ENCODE measurements at regions not wholly inside any gene's neighbourhood (a gene's known extent, or its start where the extent isn't known, plus 50 kb on each side); places are given as distances from the start of the nearest gene placed in this dataset.

- TSS peak; percentile 45 for BruUV-seq (replicated peaks)
- ChIA-PET POLR2A (ENCODE audit: unreplicated experiment) (interaction anchor here (0.5 to 0.7 kb wide), 2 partner anchors 45 to 1123 kb away, joined by 3 to 21 read pairs; no protein-coding TSS in a partner anchor), CTCF (interaction anchor here (0.6 to 1.0 kb wide), 8 partner anchors 51 to 184 kb away, joined by 3 to 13 read pairs (median 3); no protein-coding TSS in a partner anchor)
- Histone ChIP-seq H2AFZ (ENCODE audit: low read length) (no peak overlapping the region), H3K36me3 (ENCODE audit: low read depth, low read length) (no peaks in the 10 kb centered on the region; the same call in 1 of the 2 replicates), H3K9me2 (replicated peaks; ENCODE audit: low read length) (no peaks in the 10 kb centered on the region), H3K27me3 (ENCODE audit: low read length) (no peaks in the 10 kb centered on the region), H3K27ac (ENCODE audit: low read length) (peak overlapping the region; percentile 93), H3K9me3 (ENCODE audit: low read length) (no peaks in the 10 kb centered on the region), H3K4me2 (ENCODE audit: low read length) (peak overlapping the region; percentile 80), H3K4me1 (ENCODE audit: insufficient read depth, low read length) (peaks cover 51% of the 10 kb centered on the region), H3F3A (ENCODE audit: low read length, unreplicated experiment) (peaks cover 22% of the 10 kb centered on the region), H3K4me3 (ENCODE audit: low read length) (peak overlapping the region; percentile 58), H3K79me2 (ENCODE audit: low read length) (no peaks in the 10 kb centered on the region), H4K20me1 (ENCODE audit: low read length) (no peaks in the 10 kb centered on the region), H3K9ac (ENCODE audit: low read length) (peak overlapping the region; percentile 78)
- DNase-seq (peak; percentile 99), ATAC-seq (peak; percentile 80)
- TF ChIP-seq EZH2phosphoT487 (IDR thresholded peaks at IDR 0.05; ENCODE audit: borderline replicate concordance, low read length) (no peak), EZH2 (IDR thresholded peaks at IDR 0.05; ENCODE audit: low read length, unreplicated experiment) (no peak), CTCF (conservative IDR thresholded peaks at IDR 0.05; ENCODE audit: low read depth, low read length) (no peak; the same call in 1 of the 2 replicates)
- intact Hi-C loops (cut with micrococcal nuclease): loop anchor here (1.0 to 10.0 kb wide), 6 partner anchors 13 to 648 kb away; no protein-coding TSS in a partner anchor
Observed at GRCh38 chr10:60466267-60467201, 76.9 kb upstream of the ANK3 start.

GRCh38 chr10:60465801-60466200 lies 76.1 kb upstream of the ANK3 start:
- peaks cover 22% of the 10 kb centered on the region for H3F3A ChIP-seq (ENCODE audit: low read length, unreplicated experiment)
- peak overlapping the region; percentile 93 for H3K27ac ChIP-seq (ENCODE audit: low read length)
- no TSS peak for BruUV-seq (replicated peaks)
- H3K4me2 ChIP-seq (ENCODE audit: low read length): peak overlapping the region; percentile 80
- no peak overlapping the region for H2AFZ ChIP-seq (ENCODE audit: low read length)
- 0 out of 2 replicates have a peak overlapping the region, but pooled peaks have one; percentile 9 for H3K4me3 ChIP-seq (ENCODE audit: low read length)
- H3K4me1 ChIP-seq (ENCODE audit: insufficient read depth, low read length): peaks cover 51% of the 10 kb centered on the region
- H3K79me2 ChIP-seq (ENCODE audit: low read length): no peaks in the 10 kb centered on the region
- peak overlapping the region; percentile 55 for H3K9ac ChIP-seq (ENCODE audit: low read length)
- H3K9me3 ChIP-seq (ENCODE audit: low read length): no peaks in the 10 kb centered on the region
- no peaks in the 10 kb centered on the region for H3K9me2 ChIP-seq (replicated peaks; ENCODE audit: low read length)
- H4K20me1 ChIP-seq (ENCODE audit: low read length): no peaks in the 10 kb centered on the region
- CTCF ChIA-PET: interaction anchor here (0.6 to 1.0 kb wide), 5 partner anchors 93 to 184 kb away, joined by 3 to 13 read pairs (median 3); no protein-coding TSS in a partner anchor
- TF ChIP-seq EZH2 (IDR thresholded peaks at IDR 0.05; ENCODE audit: low read length, unreplicated experiment) (no peak), EZH2phosphoT487 (IDR thresholded peaks at IDR 0.05; ENCODE audit: borderline replicate concordance, low read length) (no peak), CTCF (conservative IDR thresholded peaks at IDR 0.05; ENCODE audit: low read depth, low read length) (no peak)
- H3K36me3 ChIP-seq (ENCODE audit: low read depth, low read length): no peaks in the 10 kb centered on the region
- DNase-seq (peak; percentile 93), ATAC-seq (peak; percentile 58)
- intact Hi-C loops (cut with micrococcal nuclease): loop anchor here (2.0 to 10.0 kb wide), 3 partner anchors 107 to 649 kb away; no protein-coding TSS in a partner anchor
- no peaks in the 10 kb centered on the region for H3K27me3 ChIP-seq (ENCODE audit: low read length)
- POLR2A ChIA-PET (ENCODE audit: unreplicated experiment): interaction anchor here (0.5 to 0.7 kb wide), 4 partner anchors 45 to 1584 kb away, joined by 3 to 21 read pairs (median 5); no protein-coding TSS in a partner anchor

Measured in PC-3 (cell line).